GM18517 (cell line): ENCODE measurements at regions not wholly inside any gene's neighbourhood (a gene's known extent, or its start where the extent isn't known, plus 50 kb on each side); places are given as distances from the start of the nearest gene placed in this dataset.

Experiments
- ATAC-seq: cut with Tn5 transposase; IDR thresholded peaks from one replicate; pipeline ENCODE4 v1.9.1; 2021; ENCODE audit warnings: mild to moderate bottlenecking, moderate library complexity; ENCODE audit not compliant: unreplicated experiment

DNA sequence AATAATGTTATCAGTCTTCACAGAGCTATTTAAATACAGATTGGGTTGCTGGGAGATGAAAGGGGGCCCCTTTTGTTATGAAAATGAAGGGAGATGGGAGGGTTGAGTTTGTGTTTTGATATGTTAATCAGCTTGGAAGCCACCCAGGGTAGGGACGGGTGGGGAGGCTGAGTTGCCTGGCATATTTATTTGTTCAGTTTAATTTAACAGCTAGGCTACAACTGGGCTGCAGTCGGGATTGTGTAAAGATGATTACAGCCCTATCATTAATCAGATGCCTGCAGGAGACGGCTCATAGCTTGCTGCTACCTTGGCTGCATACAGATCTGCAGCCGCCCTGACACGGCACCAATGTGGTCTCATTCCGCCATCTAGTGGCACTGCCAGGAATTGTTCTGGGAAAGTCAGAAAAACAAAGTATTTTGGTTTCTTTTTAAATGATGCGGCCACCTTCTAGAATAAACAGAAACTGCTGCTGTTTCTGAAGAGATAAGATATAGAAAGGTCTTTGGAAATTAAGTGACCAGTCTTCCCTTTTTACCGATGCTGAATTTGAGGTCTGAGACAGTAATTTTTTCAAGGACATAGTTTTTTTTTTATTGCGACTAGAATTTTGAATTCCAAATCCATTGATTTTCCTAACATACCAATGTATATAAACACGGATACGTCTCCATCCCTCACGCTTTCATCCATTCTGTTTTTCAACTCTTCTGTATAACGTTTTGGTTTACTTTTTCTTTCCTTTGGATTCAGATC is 458.0 kb upstream of the ASIC2 start:
- ATAC-seq: no peak

GRCh38 chr17:33751702-33752065 is 458.6 kb upstream of the ASIC2 start:
- ATAC-seq: no peak

DNA sequence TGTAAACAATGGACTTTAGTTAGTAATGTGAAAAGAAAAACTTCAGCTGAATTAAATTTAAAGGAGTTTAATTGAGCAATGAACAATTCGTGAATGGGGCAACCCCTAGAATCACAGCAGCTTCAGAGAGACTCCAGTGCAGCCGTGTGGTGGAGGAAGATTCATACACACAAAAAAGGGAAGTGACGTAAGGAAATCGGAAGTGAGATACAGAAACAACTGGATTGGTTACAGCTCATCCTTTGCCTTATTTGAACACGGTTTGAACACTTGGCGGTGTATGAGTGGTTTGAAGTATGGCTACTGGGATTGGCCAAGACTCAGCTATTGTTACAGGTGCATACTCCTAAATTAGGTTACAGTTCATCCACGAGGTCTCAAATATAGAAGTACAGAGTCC is 460.4 kb upstream of the ASIC2 start:
- ATAC-seq: no peak

DNA sequence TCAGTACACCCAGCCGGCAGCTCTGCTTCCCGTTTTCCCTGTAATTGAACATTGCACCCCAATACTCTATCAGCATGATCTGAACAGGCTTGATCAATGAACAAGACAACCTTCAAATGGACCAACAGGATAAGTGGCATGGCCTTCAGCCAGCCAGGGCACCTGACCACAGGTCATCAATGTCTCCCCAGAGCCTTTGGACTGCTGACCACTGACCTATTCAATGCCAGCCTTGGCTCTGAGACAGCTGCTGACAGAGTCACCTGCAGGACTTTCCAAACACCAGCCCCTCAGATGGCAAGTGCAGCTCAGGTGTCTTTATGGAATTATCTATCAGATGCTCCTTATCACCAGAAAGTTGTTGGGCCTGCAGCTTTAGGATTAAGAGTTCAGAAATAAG is 462.9 kb upstream of the ASIC2 start:
- no peak for ATAC-seq

DNA sequence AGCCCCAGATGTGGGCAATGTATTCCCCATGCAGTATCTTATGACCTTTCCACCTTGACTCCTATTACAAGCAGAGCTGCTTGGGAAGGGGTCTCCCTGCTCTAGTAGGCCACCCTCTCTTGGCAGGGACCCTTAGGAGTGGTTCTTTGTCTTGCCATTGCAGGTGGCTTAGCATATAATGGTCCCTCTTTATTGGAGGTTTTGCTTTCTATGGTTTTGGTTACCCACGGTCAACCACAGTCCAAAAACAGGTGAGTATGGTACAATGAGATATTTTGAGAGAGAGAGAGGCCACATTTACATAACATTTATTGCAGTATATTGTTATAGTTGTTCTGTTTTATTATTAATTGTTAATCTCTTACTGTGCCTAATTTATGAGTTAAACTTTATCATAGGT is 472.8 kb upstream of the ASIC2 start:
- ATAC-seq: no peak

GRCh38 chr17:33766721-33767120 is 473.6 kb upstream of the ASIC2 start:
- ATAC-seq: no peak

DNA sequence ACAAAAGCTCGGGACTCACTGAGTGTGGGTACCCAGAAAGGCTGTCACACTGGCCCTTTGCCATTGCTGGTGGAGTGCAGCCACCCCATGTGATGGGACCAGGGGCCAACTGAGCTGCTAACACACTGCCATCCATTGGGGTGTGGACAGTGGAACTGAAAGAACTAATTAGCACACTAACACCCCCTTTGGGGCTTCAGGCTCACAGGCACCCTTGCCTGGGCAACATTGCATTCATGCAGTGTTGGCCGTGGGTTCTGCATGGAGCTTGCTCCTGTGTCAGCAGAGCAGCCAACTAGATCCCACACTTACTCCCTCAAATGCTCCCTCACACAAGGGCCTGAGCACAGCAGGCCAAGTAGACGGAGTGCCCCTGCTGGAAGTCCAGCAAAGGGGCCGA is 476.0 kb upstream of the ASIC2 start:
- ATAC-seq: no peak

GRCh38 chr17:33776304-33776703 is 478.8 kb upstream of the CCL2 start:
- no peak for ATAC-seq

- no peak for ATAC-seq
Measured at GRCh38 chr17:33776903-33777302, 478.2 kb upstream of the CCL2 start.

- ATAC-seq: no peak
Measured at GRCh38 chr17:33777674-33778073, 477.4 kb upstream of the CCL2 start.

DNA sequence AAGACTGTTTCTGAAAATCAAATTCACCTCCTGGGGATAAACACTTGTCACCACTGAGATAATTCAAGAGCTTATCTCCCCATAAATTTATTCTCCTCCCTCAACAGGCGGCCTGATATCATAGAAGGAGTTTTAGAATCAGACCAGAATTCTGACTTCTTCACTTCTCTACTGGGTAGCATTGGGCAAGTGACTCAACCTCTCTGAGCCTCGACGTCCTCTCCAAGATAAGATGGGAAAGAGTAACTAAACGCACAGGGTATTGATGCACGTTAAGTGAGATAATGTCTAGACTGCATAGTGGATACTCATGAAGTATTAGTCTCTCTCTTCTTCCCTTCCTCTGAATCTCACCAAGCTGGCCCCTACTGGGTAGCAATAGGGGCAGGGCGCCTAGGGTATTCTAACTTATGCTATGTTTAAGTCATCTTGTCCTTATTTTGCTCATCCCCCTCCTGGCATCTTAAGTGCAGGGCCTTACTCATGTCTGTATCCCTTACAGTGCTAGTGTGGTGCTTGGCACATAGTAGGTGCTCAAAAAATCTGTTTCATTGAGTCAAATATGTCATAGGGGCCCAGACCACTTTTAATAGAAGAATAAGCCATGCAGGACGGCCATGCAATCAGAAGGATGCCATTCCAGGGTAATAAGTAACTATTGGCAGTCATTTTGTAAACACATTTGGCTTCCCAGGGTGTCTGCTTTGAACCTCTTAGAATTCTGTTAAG is 476.4 kb upstream of the CCL2 start:
- ATAC-seq: no peak

GRCh38 chr17:33779234-33779591 is 475.9 kb upstream of the CCL2 start:
- no peak for ATAC-seq

GRCh38 chr17:33785281-33785680 is 469.8 kb upstream of the CCL2 start:
- ATAC-seq: no peak

DNA sequence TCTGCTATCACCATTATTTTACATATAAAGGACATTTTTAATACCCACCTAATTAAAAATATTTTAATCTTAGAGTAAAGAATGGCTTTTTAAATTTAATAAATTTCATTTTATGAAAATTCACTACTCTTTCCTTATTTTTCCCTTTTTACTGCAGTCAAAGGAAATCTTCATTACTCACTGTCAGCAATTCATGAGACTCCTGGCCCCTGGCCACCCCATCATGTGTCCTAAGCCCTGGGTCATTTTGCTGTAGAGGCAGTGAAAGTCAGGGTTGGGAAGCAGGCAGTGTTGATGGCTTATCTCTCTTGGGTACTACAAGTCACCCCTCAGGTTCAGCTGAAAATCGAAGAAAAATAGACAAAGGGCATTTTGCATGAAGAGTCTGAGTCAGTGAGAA is 468.6 kb upstream of the CCL2 start:
- no peak for ATAC-seq

DNA sequence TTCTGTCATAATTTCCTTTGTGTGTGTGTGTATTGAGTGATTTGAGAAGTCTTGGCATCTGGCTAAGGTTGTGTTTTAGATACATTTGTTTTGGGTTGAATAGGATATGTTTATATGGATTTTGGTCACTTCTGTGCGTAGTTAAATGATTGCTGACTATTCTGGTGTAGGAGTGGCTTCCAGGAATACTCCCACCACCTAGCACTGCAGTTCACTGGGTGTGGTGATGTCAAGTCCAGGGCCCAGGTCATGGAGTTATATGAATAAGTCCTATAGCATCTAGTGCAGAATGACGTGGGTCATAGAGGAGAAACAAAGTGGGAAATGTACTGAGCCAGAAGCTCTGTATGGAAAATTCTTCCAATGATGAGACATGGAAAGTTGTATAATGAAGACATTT is 465.4 kb upstream of the CCL2 start:
- no peak for ATAC-seq

- no peak for ATAC-seq
Measured at GRCh38 chr17:33797181-33797580, 457.9 kb upstream of the CCL2 start.

DNA sequence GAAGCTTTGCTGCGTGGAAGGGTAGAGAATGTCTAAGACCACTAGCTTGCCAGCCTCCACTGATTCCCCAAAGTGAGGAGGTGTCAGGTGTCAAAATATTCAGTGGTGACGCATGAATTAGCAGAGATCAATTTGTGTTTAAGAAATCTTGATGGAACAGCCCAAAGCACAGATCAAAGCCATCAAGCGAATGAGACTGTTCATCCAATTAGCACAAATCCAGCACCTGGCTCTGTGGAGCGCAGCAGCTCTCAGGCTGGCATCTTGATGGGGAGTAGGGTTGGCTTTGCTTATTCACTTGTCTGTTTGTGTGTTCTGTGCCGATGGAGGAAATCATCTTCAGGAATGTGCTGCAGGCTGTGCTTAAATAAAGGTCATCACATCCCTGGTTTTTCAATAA is 456.8 kb upstream of the CCL2 start:
- ATAC-seq: no peak

- ATAC-seq: no peak
Measured at GRCh38 chr17:33802349-33803198, 452.5 kb upstream of the CCL2 start.

GRCh38 chr17:33803199-33803685 is 451.8 kb upstream of the CCL2 start:
- ATAC-seq: no peak

DNA sequence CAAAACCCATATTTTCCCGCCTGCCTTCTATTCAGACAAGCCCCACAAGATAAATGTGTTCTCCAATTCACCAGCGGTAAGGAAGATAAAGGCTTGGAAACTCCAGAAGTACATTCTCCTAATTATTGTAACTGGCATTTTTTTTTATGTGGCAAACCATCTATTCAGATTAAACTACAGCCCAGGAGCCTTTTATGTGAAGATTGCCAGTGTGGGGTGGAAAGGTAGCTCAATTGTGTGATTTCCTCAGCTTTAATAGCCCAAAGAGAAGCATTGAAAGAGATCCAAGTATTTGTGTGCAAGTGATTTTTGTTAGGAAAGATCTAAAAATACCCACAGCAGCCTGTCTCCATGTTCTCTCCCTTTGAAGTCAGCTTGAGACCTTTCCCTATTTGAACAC is 451.4 kb upstream of the CCL2 start:
- ATAC-seq: no peak

DNA sequence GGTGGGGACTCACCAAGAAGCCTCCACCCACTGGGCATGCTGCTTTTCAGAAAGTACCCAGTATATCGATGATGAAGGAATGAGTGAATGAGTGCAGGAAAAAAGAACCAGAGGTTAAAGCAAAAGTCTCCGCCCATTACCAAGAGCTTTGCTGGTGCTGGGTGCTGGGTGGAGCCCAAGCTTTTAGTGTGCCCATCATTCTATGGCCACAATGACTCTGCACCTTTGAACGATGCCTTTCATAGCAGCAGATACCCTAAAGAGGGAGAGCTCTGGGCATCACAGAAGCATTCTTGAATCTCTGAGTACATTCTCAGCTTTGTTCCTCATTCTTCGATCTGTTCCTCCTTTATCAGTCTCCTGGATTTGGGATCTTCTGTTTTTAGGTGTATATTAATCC is 450.7 kb upstream of the CCL2 start:
- ATAC-seq: no peak

DNA sequence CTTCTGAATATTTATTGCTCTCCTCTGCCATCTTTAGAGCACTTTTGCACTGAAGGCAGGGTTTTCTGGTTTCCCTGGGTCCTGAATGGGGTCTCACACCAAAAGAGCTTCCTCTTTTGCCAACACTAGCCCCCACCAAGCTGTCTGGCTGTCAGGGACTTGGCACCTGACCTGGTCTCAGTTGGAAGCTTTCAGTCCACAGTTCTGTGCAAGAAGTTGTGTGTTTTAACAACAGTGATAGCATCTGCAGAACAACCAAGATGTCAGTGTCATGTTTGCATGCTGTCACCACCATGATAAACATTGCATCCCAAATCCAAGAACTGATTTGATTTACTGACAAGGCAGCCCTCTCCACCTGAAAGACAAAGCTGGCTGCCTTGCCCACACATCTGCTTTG is 448.5 kb upstream of the CCL2 start:
- ATAC-seq: no peak
